Inferior parietal cortex (tissue), 1 donor: ENCODE measurements at regions not wholly inside any gene's neighbourhood (a gene's known extent, or its start where the extent isn't known, plus 50 kb on each side); places are given as distances from the start of the nearest gene placed in this dataset.
"Not testable (repeated sequence)": the region's sequence is repeated elsewhere in the genome, so short reads cannot be mapped to it uniquely, and the experiment has no call there.

ENCODE experiments used
- DNase-seq: peaks from one replicate; pipeline ENCODE4 v3.0.0-alpha.2; 2016; ENCODE audit errors: extremely low spot score

- no peak for DNase-seq
These were observed 309.6 kb upstream of the CNTNAP5 start for GRCh38 chr2:123715467-123715982.

GRCh38 chr2:123717636-123718334 lies 307.3 kb upstream of the CNTNAP5 start:
- DNase-seq: no peak

GRCh38 chr2:123720760-123721159 lies 304.3 kb upstream of the CNTNAP5 start:
- no peak for DNase-seq

GRCh38 chr2:123723706-123724105 lies 301.4 kb upstream of the CNTNAP5 start:
- DNase-seq: no peak

GRCh38 chr2:123732563-123732962 lies 292.5 kb upstream of the CNTNAP5 start:
- DNase-seq: no peak

GRCh38 chr2:123737371-123737770 lies 287.7 kb upstream of the CNTNAP5 start:
- no peak for DNase-seq

- DNase-seq: no peak
These were observed 286.4 kb upstream of the CNTNAP5 start for GRCh38 chr2:123738643-123739042.

- no peak for DNase-seq
These were observed 279.1 kb upstream of the CNTNAP5 start for GRCh38 chr2:123746006-123746405.

- no peak for DNase-seq
These were observed 277.8 kb upstream of the CNTNAP5 start for GRCh38 chr2:123747326-123747725.

- no peak for DNase-seq
These were observed 262.9 kb upstream of the CNTNAP5 start for GRCh38 chr2:123762221-123762620.

GRCh38 chr2:123768233-123768632 lies 256.9 kb upstream of the CNTNAP5 start:
- no peak for DNase-seq

GRCh38 chr2:123769001-123769400 lies 256.1 kb upstream of the CNTNAP5 start:
- DNase-seq: no peak

- no peak for DNase-seq
These were observed 253.9 kb upstream of the CNTNAP5 start for GRCh38 chr2:123770996-123771720.

GRCh38 chr2:123771928-123772632 lies 253.0 kb upstream of the CNTNAP5 start:
- DNase-seq: no peak

GRCh38 chr2:123777116-123777515 lies 248.0 kb upstream of the CNTNAP5 start:
- no peak for DNase-seq

- DNase-seq: no peak
These were observed 241.9 kb upstream of the CNTNAP5 start for GRCh38 chr2:123783164-123783563.

GRCh38 chr2:123785332-123785731 lies 239.8 kb upstream of the CNTNAP5 start:
- DNase-seq: no peak

GRCh38 chr2:123791207-123791606 lies 233.9 kb upstream of the CNTNAP5 start:
- no peak for DNase-seq

- DNase-seq: no peak
These were observed 233.4 kb upstream of the CNTNAP5 start for GRCh38 chr2:123791684-123792083.

- not testable (repeated sequence) for DNase-seq
These were observed 221.0 kb upstream of the CNTNAP5 start for GRCh38 chr2:123804126-123804525.

- not testable (repeated sequence) for DNase-seq
These were observed 219.3 kb upstream of the CNTNAP5 start for GRCh38 chr2:123805746-123806145.

- no peak for DNase-seq
These were observed 216.8 kb upstream of the CNTNAP5 start for GRCh38 chr2:123808243-123808642.
